ENCODE measurements at regions not wholly inside any gene's neighbourhood (a gene's known extent, or its start where the extent isn't known, plus 50 kb on each side); places are given as distances from the start of the nearest gene placed in this dataset.
A peak's percentile ranks its signal among the peaks of the same experiment; 100 is the strongest.

DNA sequence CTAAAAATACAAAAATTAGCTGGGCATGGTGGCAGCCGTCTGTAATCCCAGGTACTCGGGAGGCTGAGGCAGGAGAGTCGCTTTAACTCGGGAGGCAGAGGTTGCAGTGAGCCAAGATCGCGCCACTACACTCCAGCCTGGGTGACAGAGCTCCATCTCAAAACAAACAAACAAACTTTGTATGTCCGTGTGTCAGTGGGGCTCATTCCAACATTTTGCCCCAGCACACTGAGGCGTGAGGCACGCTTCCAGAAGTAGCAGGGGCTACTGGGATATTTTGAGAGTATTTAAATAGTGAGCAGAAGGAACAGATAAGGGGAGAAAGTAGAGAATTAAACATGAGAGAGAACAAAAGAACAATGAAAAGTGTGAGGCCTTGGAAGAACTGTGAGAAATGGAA lies 83.3 kb upstream of the TANK start:
- ATAC-seq, result no peak

DNA sequence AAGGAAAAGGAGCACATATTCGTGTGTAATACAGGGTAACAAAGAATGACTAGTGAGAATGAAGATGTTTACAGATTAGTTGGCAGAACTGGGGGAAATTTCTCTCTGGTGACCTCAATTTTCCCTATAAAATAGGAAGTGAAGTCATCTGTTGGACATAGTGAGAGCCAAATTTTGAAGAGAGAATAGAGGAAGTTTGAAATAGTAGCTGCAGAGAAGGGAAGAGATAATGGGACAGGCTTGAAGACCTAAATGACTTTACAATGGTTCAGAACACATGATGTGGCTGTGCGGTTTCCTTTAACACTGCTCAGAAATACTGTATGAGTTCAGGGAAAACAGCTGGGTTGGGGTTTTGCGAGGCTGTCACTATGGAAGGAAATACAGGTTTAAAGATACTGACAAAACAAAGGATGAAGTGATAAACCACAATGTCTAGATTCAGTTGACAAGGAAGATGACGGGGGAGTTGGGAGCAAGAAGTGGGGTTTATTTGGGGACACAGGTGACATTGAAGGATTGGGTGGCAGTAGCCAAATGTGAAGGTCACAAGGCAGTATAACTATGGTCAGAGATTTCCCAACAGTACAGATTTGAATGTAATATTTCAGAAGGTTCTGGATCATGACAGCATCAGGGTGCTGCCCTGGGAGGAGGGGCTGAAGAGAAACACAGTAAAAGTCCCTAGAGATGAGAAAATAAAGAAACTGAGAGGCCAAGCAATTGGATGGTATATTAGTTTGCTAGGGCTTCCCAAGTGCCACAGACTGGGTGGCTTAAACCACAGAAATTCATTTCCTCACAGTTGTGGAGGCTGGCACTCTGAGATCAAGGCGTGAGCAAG lies 82.6 kb upstream of the TANK start:
- peak; percentile 91 for ATAC-seq

DNA sequence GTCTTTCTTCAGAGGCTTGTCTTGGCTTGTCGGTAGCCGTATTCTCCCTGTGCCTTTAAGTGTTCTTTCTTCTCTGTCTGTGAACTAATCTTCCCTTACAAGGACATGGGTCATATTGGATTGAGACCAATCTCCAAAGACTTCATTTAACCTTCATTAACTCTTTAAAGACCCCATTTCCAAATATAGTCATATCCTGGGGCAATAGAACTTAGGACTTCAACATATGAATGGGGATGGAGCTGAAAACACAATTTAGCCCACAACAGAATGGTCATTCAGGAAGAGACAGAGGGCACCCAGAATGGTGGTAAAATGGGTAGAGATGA lies 82.1 kb upstream of the TANK start:
- no peak for ATAC-seq

DNA sequence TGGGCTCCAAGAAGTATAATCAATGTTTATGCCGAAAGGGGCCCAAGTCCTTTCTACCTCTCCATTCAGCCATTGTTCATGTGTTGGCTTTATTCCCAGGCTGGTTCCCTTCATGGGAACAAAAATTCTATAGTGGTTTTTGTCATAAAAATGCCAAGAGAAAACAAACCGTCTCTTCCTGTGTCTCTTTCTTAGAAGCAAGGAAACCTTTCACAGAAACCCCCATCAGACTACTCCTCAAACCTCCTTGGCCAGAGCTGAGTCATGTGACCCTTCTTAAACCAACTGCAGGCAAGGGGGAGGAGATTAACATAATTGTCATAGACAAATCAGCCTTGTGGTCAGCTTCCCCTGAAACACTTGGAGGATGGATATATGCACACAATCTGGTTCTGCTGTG lies 75.1 kb upstream of the TANK start:
- ATAC-seq, result no peak

DNA sequence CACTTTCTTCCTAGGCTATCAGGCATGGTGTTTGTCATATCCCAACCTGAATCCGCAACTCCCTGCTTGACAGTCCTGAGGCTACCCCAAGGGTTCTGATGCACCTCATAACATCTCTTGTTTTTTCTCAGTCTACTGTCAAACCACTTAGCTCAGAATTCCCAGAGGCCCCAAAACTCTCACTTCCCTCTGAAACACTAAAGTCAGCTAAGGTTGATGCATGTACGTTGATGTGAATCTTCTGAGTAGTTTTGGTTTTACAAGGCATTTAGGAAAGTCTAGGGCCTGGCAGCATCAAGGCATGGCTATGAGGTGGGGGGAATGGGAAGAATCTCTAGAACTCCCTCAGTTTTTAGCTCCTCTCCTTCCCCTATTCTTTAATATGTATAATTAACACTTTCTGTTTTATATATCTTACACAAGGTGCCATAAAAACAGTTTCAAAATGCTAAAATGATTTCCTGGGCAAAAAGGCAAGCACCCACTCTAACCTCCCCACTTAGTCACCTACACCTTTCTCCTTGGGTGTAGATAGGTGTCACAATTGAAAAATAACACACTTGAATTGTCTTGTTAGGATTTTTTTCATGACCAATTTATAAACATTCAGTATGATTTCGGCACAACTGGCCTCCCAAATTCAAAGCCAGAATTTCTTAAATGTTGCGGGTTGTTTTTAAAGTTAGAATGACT lies 71.4 kb upstream of the TANK start:
- peak in 1 of 2 donors; percentile 45 for ATAC-seq

DNA sequence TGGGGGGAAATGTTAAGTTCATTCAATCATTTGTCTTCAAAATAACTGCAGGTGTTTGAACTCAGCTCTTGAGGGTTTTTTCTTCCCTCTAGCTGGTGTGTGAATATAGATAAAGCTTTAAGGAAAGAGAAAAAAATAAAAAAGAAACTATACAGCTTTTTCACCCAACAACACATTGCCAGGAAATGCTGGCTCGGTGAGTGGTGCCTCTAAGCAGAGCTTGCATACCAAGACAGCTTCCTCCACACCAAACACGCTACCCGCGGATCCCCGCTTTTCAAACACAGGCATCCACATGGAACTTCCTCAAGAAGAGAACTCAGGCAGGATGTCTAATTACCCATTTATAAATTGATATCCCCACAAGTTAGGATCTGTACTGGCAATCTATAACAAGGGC lies 69.8 kb upstream of the TANK start:
- ATAC-seq, result peak in 1 of 2 donors; percentile 55

DNA sequence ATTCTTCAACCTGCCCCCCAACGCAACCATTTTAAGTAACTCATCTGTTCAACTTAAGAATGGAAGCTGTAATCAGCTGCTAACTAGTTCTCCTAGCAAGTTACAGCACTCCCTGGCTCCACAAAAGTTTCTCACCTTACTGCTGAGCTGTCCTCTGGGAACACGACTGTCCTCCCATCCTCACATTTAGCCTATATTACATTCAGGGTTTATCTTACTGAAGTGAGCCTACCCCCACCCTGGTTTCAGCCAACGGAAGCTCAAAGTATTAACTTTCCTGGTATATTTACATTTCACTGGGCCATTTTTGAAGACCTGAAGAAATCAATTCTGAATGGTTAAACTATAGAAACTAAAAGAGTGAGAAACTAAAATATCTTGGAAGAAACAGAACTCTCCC lies 64.9 kb upstream of the TANK start:
- ATAC-seq, result no peak

DNA sequence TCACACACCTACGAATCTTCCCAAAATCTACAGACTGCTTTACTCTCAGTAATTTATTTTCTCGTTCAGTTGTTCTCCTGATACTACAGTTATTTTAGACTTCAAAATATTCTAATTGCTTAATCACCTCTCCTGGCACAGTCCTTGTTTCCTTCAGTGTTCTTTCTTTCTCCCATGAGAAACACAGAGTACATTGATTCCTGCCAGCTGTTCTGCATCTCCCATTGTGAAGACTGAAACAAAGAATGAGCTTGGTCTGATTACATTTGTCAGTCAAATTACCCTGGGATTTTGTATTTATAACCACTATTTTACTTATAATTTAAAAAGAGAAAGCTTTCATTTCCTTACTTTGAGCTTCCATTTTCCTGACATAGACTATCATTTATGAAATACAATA lies 63.9 kb upstream of the TANK start:
- ATAC-seq, result no peak

DNA sequence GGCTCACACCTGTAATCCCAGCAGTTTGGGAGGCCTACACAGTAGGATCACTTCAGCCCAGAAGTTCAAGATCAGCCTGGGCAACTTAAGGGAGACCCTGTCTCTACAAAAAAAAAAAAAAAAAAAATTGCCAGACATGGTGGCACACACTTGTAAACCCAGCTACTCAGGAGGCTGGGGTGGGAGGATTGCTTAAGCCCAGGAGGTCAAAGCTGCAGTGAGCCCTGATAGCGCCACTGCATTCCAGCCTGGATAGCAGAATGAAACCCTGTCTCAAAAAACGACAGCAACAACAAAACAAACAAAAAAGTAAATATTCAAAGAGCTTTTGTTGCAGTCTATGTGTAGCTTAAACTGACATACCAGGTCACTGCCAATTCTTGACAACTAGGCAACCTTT lies 63.1 kb upstream of the TANK start:
- ATAC-seq, result no peak

DNA sequence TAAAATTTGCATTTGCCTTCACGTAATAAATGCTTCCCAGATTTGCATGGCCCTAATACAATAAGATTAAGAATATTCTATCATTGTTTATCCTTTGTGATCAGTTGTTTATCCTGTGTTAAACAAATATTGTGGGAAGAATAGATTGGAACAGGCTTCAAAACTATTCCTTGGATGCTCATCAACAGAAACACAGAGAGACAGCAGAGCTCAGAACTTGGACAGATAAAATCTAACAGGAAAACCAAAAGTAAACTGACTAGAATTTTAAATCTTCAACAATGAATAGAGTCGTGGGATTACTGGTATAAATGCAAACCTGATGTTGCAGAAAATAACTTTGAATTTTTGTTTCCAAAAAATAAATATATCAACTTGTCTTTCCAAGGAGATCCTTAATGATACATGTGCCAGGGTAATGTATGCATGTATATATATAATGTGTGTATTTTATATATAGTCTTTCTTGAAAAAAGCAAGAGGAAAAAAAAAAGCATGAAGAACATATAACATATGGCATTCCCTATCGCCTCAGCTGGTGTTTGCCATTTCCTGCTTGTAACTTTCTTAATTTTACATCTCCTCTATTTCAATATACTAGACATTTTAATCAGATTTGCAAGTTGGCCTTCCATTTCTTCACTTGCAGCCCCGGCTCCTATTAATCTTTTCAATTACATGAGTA lies 59.9 kb upstream of the TANK start:
- no peak for ATAC-seq

DNA sequence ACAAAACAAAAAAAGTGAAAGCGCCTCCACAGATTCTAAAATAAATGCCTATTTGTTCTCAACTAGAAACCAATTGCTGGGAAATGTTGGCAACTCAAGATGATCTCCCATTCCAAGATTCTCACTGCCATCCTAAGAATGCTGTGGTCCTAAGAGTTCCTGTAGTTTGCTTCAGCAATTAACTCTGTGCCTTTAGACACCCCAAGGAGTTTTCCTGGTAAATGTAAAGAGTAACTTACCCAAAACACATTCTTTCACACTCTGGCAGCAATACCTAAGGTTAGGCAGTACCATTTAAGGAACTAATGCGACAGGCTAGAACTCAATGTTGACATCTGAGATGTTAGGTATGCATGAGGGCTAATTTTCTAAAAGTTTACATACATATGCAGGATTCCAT lies 58.8 kb upstream of the TANK start:
- no peak for ATAC-seq

DNA sequence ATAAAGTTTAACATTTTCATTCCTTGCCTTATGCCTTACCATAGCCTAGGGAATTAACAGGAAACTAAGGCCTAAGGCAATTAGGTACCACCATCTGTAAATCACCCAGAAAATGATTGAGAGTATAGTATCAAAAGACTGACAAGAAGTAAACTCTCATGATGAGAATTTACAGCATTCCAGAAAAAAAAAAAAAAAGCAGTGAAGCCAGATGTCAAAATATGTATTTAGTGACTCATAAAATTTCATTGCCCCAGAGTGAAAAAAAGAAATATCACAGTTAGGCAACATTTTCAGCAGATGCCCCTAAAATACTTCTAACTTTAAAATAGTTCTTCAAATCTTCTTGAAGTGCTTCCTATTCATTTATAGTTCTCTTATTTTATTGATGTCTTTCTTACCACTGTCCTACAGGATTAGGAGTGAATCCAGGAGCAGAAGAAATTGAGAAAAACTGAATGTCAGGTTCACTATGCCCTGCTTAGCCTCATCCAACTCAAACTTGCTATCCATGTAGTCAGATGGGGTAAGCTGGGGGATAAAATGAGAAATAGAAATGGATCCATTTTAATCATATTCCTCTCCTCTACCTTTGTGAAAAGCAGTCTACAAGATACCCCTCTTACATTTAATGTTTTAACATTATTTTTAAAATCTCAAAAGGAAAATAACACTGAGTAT lies 57.3 kb upstream of the TANK start:
- ATAC-seq, result no peak

DNA sequence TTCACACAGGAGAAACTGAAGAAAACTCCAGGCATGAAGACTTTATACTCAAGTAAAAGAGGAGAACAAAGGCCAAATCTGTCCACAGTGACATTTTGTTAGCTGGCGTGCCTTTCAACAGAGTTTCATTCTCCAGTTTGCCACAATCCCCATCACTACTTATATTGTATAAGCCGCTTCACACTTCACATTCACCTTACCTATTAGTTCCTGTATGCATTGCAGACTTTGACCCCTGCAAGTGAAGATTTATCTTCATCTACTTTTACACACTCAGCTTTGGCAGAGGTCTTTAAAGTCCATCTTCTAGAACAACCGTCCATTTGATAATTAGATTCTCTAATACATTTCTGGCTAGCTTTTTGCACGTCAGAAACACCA lies 56.8 kb upstream of the TANK start:
- no peak for ATAC-seq

DNA sequence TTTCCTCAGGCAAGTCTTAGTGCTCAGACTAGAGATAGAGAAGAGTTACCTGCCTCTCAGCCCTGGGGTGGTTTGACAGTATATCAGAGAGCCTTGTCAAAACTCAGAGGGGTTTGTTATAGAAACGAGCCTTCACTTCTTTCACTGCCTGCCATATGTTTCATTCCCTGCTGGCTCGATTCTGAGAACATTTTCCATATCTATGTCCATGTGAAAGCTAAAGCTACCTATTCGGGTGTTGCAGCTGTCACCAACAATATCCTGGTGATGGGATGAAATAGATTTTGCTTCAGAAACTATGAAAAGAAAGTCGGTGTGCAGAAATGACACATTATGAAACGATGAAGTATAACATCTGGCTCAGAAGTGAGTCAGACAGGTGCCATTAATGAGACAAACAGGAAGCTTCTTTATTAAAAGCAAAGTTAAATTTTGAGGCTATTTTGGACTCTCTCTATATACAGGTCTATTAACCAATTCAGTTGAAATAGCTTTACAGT lies 56.1 kb upstream of the TANK start:
- ATAC-seq, result peak; percentile 82

DNA sequence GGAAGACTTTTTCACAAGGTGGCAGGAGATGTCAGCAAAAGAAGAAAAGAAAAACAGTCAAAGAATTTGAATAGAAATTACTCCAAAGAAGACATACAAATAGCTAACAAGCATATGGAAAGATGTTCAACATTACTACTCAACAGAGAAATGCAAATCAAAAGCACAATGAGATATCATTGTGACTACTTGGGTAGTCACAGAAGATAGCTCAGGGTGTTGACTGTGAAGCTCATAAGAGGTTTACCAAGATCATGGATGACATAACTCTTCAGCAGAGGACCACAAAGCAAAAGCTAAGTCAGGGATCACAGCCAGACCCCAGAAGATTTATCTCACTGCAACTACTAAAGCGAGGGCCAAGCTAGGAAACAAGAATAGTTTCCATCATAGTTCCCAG lies 53.0 kb upstream of the TANK start:
- peak; percentile 71 to 73 for ATAC-seq
